Right lobe of liver (tissue), 6 donors: ENCODE measurements at regions not wholly inside any gene's neighbourhood (a gene's known extent, or its start where the extent isn't known, plus 50 kb on each side); places are given as distances from the start of the nearest gene placed in this dataset.
A peak's percentile ranks its signal among the peaks of the same experiment; 100 is the strongest.

Experiments used
- ATAC-seq, 4 donors: fragments of 200-7000 bp; cut with Tn5 transposase; one replicate each; pipeline ENCODE4 v1.9.1; 2020; ENCODE audit warnings: mild to moderate bottlenecking in 4 of 4, moderate library complexity in 4 of 4
- DNase-seq, 3 donors: peaks; one replicate each; pipeline ENCODE4 v3.0.0-alpha.2; 2020
- H3K27ac ChIP-seq, 3 donors: fragments of 200-600 bp; one replicate each; pipeline ENCODE4 v1.8.0; 2022
- H3K27me3 ChIP-seq, 2 donors: fragments of 200-600 bp; one replicate each; pipeline ENCODE4 v1.8.0; 2022
- H3K36me3 ChIP-seq, 4 donors: fragments of 200-600 bp; sonication (generic) in 1 of 4; one replicate each; pipeline versions ENCODE4 v1.5.1 to v1.8.0; 2017 to 2022; ENCODE audit warnings: control low read depth in 1 of 4
- H3K4me1 ChIP-seq, 4 donors: fragments of 200-600 bp; sonication (generic) in 1 of 4; one replicate each; pipeline versions ENCODE4 v1.5.1 to v1.8.0; 2017 to 2022; ENCODE audit warnings: control low read depth in 1 of 4
- H3K4me3 ChIP-seq, 3 donors: fragments of 200-600 bp; one replicate each; pipeline ENCODE4 v1.8.0; 2022
- H3K9me3 ChIP-seq, 4 donors: fragments of 200-600 bp; sonication (generic) in 1 of 4; one replicate each; pipeline versions ENCODE4 v1.5.1 to v1.8.0; 2017 to 2022; ENCODE audit warnings: control low read depth in 1 of 4
- POLR2A ChIP-seq: fragments of 450-650 bp; IDR thresholded peaks from one replicate; pipeline ENCODE4 v1.6.1; 2017; ENCODE audit warnings: antibody characterized with exemption, mild to moderate bottlenecking
- WGBS: methylation state at CpG from one replicate; pipeline ENCODE4 v1.1.6; 2018; ENCODE audit warnings: low coverage, low lambda C conversion rate; ENCODE audit not compliant: insufficient coverage; ENCODE audit errors: missing lambda C conversion rate; 5-methylcytosine and 5-hydroxymethylcytosine counted together
- intact Hi-C, 2 donors: fragments of 100-400 bp; cut with DNase I; formaldehyde crosslinking; loops; one replicate each; pipeline versions ENCODE4 v1.11.2 to v1.14.1; 2022
- TF ChIP-seq, protein P1 (sequence below), 4 donors: fragments of 200-600 bp in 3 of 4; fragments of 450-650 bp in 1 of 4; IDR thresholded peaks; one replicate each; pipeline versions ENCODE4 v1.5.1 to v1.8.0; 2016 to 2022; ENCODE audit warnings: antibody characterized with exemption in 4 of 4, mild to moderate bottlenecking in 2 of 4
- donor health status: DM: no; HTN: yes; CAD: no.
- donor health status: DM: no; HTN: no; CAD: no.
- donor health status: DM: no; HTN: no; CAD: no.
- donor health status: DM: no; HTN: yes; CAD: no.
- donor health status: DM: no; HTN: yes; CAD: no.

DNA sequence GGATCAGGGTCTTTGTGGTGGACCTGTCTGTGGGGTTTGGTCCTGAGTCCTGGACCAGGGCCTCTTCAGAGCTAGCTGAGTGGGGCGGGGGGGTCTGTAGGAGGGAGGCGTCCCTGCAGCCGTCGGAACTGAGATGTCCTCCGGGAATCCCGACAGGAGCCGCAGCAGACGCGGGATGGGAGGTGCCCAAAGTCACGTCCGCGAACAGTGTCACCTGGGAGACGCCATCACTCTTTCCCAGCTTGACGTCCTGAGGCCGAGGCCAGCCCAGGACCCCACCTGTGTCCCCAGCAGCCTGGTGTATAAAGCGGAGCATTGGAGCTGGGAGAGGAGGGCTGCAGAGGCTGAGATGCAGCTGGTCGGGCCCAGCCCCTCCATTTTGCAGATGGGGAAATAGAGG, 1234.7 kb downstream of the BRD1 start:
- ATAC-seq: no peak
- H3K4me3 ChIP-seq: no peak overlapping the region
- WGBS: 52% methylated on average over 4 of the region's 17 CpGs
- no peaks in the 10 kb centered on the region for H3K4me1 ChIP-seq
- intact Hi-C loops: no loop called here
- H3K36me3 ChIP-seq: no peaks in the 10 kb centered on the region
- no peak for DNase-seq
- H3K9me3 ChIP-seq: no peaks in the 10 kb centered on the region
- H3K27ac ChIP-seq: no peak overlapping the region
- H3K27me3 ChIP-seq: no peaks in the 10 kb centered on the region
- TF ChIP-seq POLR2A: no peak
- TF ChIP-seq, protein P1, sequence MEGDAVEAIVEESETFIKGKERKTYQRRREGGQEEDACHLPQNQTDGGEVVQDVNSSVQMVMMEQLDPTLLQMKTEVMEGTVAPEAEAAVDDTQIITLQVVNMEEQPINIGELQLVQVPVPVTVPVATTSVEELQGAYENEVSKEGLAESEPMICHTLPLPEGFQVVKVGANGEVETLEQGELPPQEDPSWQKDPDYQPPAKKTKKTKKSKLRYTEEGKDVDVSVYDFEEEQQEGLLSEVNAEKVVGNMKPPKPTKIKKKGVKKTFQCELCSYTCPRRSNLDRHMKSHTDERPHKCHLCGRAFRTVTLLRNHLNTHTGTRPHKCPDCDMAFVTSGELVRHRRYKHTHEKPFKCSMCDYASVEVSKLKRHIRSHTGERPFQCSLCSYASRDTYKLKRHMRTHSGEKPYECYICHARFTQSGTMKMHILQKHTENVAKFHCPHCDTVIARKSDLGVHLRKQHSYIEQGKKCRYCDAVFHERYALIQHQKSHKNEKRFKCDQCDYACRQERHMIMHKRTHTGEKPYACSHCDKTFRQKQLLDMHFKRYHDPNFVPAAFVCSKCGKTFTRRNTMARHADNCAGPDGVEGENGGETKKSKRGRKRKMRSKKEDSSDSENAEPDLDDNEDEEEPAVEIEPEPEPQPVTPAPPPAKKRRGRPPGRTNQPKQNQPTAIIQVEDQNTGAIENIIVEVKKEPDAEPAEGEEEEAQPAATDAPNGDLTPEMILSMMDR (IDR thresholded peaks at IDR 0.05): no peak

DNA sequence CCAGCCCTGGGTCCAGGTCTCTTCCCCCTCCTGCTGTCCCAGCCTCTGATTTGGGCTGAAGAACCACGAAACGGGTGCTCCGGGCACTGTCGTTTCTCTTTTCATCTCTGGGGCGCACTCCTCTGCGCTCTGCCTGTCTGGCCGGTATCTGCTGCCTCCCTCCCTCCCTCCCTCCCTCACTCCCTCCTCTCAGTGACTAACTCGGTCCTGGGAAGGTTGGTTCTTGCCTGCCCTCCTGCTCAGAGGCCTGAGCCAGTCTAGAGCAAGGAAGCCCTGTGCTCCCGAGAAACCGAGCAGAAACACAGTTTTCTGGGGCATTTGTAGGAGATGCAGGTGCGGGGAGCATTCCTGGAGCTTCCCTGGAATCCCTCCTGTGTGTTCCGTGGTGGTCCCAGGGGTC, 1235.2 kb downstream of the BRD1 start:
- no peaks in the 10 kb centered on the region for H3K9me3 ChIP-seq
- no peaks in the 10 kb centered on the region for H3K36me3 ChIP-seq
- no peak for ATAC-seq
- H3K27me3 ChIP-seq: no peaks in the 10 kb centered on the region
- H3K4me1 ChIP-seq: no peaks in the 10 kb centered on the region
- H3K27ac ChIP-seq: no peak overlapping the region
- 59% methylated on average over 12 of the region's 12 CpGs for WGBS
- no peak for TF ChIP-seq POLR2A
- TF ChIP-seq, protein P1 (IDR thresholded peaks at IDR 0.05): no peak
- no peak for DNase-seq
- H3K4me3 ChIP-seq: no peak overlapping the region
- intact Hi-C loops: no loop called here

DNA sequence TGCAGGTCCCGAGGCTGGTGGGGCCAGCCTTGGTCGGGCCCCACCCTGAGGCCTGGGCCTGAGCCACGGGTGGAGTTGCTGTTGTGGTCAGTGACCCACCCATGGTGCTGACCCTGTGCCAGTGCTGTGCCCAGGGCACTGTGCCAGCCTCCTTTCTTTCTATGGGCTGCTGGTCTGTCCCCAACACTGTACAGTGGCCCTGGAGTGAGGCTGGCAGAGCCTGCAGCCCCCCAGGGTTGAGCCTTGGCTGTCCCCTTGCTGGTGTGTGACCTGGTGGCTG, 1235.7 kb downstream of the BRD1 start:
- Histone ChIP-seq H3K27me3 (no peaks in the 10 kb centered on the region), H3K9me3 (no peaks in the 10 kb centered on the region), H3K27ac (no peak overlapping the region), H3K4me3 (no peak overlapping the region), H3K4me1 (no peaks in the 10 kb centered on the region), H3K36me3 (no peaks in the 10 kb centered on the region)
- intact Hi-C loops: no loop called here
- TF ChIP-seq POLR2A: no peak
- TF ChIP-seq, protein P1 (IDR thresholded peaks at IDR 0.05): no peak
- WGBS: no CpG with 5 or more reads among the region's 3 CpGs
- DNase-seq: no peak
- ATAC-seq: peak in 1 of 4 donors; percentile 7

DNA sequence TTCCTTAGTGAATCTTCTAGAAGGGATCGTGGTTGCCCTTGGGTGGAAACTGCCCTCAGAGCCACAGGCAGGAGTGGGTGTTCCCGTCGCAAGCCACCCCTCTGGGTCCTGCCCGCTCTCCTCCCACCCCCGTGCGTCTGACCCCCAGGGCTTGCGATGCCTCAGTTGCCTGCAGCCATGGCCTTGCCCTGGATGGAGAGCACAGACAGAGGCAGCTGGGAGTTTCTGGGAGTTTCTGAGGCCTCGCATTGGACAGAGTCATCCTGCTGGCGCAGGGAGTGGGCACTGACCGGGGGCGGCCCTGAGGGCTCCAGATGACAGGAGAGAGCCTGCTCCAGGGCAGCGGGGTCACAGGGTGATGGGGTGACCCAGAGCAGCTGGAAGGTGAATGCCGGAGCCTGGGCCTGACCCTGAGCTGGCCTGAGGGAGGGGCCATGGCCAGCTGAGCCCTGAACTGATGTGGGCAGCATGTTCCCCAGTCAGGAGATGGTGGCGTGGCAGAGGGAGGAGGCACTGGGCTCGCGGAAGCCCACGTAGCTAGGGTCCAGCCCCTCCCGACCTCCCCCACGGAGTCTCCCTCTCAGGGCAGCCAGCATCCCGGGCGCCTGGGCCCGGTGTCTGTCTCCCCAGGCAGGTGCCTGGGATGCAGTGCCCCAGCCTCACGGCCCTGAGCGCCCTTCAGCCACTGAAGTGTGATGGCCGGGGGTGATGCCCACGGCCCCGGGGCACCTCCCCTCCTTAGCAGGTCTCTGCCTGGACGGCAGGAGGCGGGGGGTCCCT, 1236.2 kb downstream of the BRD1 start:
- TF ChIP-seq, protein P1 (IDR thresholded peaks at IDR 0.05): no peak
- TF ChIP-seq POLR2A: no peak
- H3K9me3 ChIP-seq: no peaks in the 10 kb centered on the region
- peak in 1 of 4 donors; percentile 5 for ATAC-seq
- H3K4me1 ChIP-seq: no peaks in the 10 kb centered on the region
- no peaks in the 10 kb centered on the region for H3K36me3 ChIP-seq
- DNase-seq: no peak
- no peaks in the 10 kb centered on the region for H3K27me3 ChIP-seq
- intact Hi-C loops: no loop called here
- no peak overlapping the region for H3K4me3 ChIP-seq
- WGBS: no CpG with 5 or more reads among the region's 29 CpGs
- H3K27ac ChIP-seq: no peak overlapping the region

DNA sequence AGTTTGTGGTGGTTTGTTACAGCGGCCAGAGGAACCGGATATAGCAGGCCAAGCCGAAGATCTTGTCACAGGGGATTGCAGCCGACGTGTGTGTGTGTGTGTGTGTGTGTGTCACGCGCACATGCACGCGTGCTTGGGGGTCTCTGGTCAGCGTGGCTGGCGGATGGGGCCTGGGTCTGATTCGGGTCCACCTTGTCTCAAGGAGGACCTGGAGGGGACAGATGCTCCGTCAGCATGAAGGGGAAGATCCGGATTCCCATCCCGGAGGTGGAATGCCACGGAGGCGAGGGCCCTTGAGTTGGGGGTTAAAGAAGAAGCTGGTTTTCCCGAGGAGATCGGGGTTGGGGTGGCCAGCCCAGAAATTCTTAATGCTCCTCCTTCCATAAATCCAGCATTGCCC, 1237.8 kb downstream of the BRD1 start:
- no peak overlapping the region for H3K4me3 ChIP-seq
- H3K9me3 ChIP-seq: no peaks in the 10 kb centered on the region
- H3K36me3 ChIP-seq: no peaks in the 10 kb centered on the region
- H3K4me1 ChIP-seq: no peaks in the 10 kb centered on the region
- H3K27me3 ChIP-seq: no peaks in the 10 kb centered on the region
- WGBS: 80% methylated on average over 8 of the region's 19 CpGs
- TF ChIP-seq POLR2A: no peak
- TF ChIP-seq, protein P1 (IDR thresholded peaks at IDR 0.05): no peak
- DNase-seq (no peak), ATAC-seq (no peak)
- no peak overlapping the region for H3K27ac ChIP-seq
- intact Hi-C loops: no loop called here
